GM18505 (cell line): ENCODE measurements at regions not wholly inside any gene's neighbourhood (a gene's known extent, or its start where the extent isn't known, plus 50 kb on each side); places are given as distances from the start of the nearest gene placed in this dataset.

Experiments used
- ATAC-seq: cut with Tn5 transposase; IDR thresholded peaks from one replicate; pipeline ENCODE4 v1.9.1; 2021; ENCODE audit not compliant: unreplicated experiment
- POLR2A ChIP-seq: IDR thresholded peaks from 4 replicates; pipeline ENCODE4 v1.6.1; 2011; ENCODE audit warnings: borderline replicate concordance; ENCODE audit not compliant: insufficient read depth, insufficient read length; ENCODE audit errors: extremely low read depth

- no peak for ATAC-seq
- TF ChIP-seq POLR2A = no peak
Measured at GRCh38 chr6:26246553-26246952, 118.4 kb upstream of the BTN3A2 start.

- TF ChIP-seq POLR2A = peak; percentile 53
- ATAC-seq = peak; percentile 20
Measured at GRCh38 chr6:26249707-26249956, 115.4 kb upstream of the BTN3A2 start.

- ATAC-seq = peak; percentile 44
- TF ChIP-seq POLR2A = peak; percentile 98
Measured at GRCh38 chr6:26249957-26250697, 114.9 kb upstream of the BTN3A2 start.

- no peak for TF ChIP-seq POLR2A
- peak; percentile 10 for ATAC-seq
Measured at GRCh38 chr6:26250698-26251044, 114.3 kb upstream of the BTN3A2 start.

- ATAC-seq = no peak
Measured at GRCh38 chr6:26251354-26252076, 113.5 kb upstream of the BTN3A2 start.

GRCh38 chr6:26252077-26252472, 112.9 kb upstream of the BTN3A2 start:
- ATAC-seq = no peak
- TF ChIP-seq POLR2A = no peak

More at GRCh38 chr6:26251354-26252076, 113.5 kb upstream of the BTN3A2 start:
- TF ChIP-seq POLR2A = peak; percentile 99

- ATAC-seq = no peak
- no peak for TF ChIP-seq POLR2A
Measured at GRCh38 chr6:26254724-26255123, 110.3 kb upstream of the BTN3A2 start.

GRCh38 chr6:26257272-26257671, 107.7 kb upstream of the BTN3A2 start:
- no peak for TF ChIP-seq POLR2A

GRCh38 chr6:26258212-26258977, 106.6 kb upstream of the BTN3A2 start:
- no peak for TF ChIP-seq POLR2A

More at GRCh38 chr6:26257272-26257671, 107.7 kb upstream of the BTN3A2 start:
- no peak for ATAC-seq

GRCh38 chr6:26260110-26260637, 104.8 kb upstream of the BTN3A2 start:
- TF ChIP-seq POLR2A = no peak
- no peak for ATAC-seq

More at GRCh38 chr6:26258212-26258977, 106.6 kb upstream of the BTN3A2 start:
- no peak for ATAC-seq

GRCh38 chr6:26260725-26261490, 104.1 kb upstream of the BTN3A2 start:
- no peak for TF ChIP-seq POLR2A
- no peak for ATAC-seq

GRCh38 chr6:26264547-26264946, 100.5 kb upstream of the BTN3A2 start:
- no peak for TF ChIP-seq POLR2A
- ATAC-seq = no peak

- ATAC-seq = no peak
- no peak for TF ChIP-seq POLR2A
Measured at GRCh38 chr6:26267083-26267589, 97.9 kb upstream of the BTN3A2 start.

GRCh38 chr6:26268659-26269402, 96.2 kb upstream of the BTN3A2 start:
- no peak for ATAC-seq
- TF ChIP-seq POLR2A = no peak
